Astrocyte of the cerebellum (primary cell): ENCODE measurements at regions not wholly inside any gene's neighbourhood (a gene's known extent, or its start where the extent isn't known, plus 50 kb on each side); places are given as distances from the start of the nearest gene placed in this dataset.
A peak's percentile ranks its signal among the peaks of the same experiment; 100 is the strongest.

ENCODE experiments used
- DNase-seq: peaks from one replicate; pipeline ENCODE4 v3.0.0-alpha.2; 2011; ENCODE audit warnings: low read depth
- H3K4me3 ChIP-seq: 2 replicates; pipeline ENCODE4 v1.5.1; 2011; ENCODE audit warnings: mild to moderate bottlenecking, low read depth, low read length, moderate library complexity
- in situ Hi-C: cut with HindIII; loops from 2 replicates; pipeline ENCODE4 v1.10.0; 2017; ENCODE audit warnings: low sequenced_read_pairs
- TF ChIP-seq, protein P1 (sequence below): IDR thresholded peaks from 2 replicates; pipeline ENCODE4 v1.5.1; 2012; ENCODE audit warnings: low read length, low read depth, moderate library complexity, mild to moderate bottlenecking; ENCODE audit errors: missing control alignments

DNA sequence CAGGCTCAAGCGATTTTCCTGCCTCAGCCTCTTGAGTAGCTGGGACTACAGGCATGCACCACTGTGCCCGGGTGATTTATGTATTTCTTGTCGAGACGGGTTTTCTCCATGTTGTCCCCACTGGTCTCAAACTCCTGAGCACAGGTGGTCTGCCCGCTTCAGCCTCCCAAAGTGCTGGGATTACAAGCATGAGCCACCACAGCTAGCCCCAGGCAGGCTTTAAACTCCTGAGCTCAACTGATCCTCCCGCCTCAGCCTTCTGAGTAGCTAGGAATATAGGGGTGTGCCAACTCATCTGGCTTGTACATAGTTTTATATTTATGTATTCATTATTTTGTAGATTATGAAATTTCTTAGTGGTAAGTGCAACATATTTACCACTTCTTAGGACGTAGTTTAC lies 198.8 kb upstream of the MCTP2 start:
- H3K4me3 ChIP-seq: no peak overlapping the region
- TF ChIP-seq, protein P1, sequence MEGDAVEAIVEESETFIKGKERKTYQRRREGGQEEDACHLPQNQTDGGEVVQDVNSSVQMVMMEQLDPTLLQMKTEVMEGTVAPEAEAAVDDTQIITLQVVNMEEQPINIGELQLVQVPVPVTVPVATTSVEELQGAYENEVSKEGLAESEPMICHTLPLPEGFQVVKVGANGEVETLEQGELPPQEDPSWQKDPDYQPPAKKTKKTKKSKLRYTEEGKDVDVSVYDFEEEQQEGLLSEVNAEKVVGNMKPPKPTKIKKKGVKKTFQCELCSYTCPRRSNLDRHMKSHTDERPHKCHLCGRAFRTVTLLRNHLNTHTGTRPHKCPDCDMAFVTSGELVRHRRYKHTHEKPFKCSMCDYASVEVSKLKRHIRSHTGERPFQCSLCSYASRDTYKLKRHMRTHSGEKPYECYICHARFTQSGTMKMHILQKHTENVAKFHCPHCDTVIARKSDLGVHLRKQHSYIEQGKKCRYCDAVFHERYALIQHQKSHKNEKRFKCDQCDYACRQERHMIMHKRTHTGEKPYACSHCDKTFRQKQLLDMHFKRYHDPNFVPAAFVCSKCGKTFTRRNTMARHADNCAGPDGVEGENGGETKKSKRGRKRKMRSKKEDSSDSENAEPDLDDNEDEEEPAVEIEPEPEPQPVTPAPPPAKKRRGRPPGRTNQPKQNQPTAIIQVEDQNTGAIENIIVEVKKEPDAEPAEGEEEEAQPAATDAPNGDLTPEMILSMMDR: no peak
- in situ Hi-C loops: no loop called here
- DNase-seq: no peak

DNA sequence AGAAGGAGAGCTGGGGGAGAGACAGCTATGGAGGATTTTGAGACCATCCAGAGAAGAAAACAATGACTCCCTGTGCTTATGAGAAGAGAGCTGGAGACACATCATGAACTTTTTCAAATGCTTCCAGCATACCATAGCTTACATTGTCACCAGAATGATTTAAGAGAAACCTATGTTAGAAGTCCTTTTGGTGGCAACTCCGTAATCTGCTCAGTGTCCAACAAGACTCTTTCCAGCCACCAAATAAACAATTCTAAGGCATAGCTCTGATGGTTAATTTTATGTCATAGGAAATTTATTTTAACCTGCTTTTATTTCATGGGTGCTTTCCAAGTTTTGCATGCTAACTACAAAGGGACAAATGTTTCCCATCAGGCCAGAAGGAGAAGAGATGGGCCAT lies 200.3 kb upstream of the MCTP2 start:
- TF ChIP-seq, protein P1: no peak
- H3K4me3 ChIP-seq: no peak overlapping the region
- in situ Hi-C loops: no loop called here
- DNase-seq: no peak

DNA sequence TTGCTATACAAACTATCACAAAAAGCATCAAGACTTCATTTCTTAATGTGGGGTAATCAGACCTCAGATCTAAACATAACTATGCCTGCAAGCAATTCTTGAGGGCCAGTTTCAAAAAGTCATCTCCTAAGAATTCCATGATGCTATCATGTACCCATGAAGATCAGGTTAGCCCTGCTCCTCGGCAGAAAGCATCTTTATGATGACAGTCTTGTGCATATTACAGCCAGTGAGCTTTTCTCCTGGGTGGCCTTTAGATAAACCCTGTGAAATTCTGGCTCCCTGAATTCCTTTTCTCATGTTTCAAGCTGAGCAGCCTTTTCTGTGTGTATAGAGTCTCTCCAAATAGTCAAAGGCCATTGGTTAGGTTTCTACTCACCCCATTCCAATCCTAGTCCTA lies 201.9 kb upstream of the MCTP2 start:
- TF ChIP-seq, protein P1: no peak
- no peak overlapping the region for H3K4me3 ChIP-seq
- DNase-seq: peak; percentile 48
- in situ Hi-C loops: no loop called here

DNA sequence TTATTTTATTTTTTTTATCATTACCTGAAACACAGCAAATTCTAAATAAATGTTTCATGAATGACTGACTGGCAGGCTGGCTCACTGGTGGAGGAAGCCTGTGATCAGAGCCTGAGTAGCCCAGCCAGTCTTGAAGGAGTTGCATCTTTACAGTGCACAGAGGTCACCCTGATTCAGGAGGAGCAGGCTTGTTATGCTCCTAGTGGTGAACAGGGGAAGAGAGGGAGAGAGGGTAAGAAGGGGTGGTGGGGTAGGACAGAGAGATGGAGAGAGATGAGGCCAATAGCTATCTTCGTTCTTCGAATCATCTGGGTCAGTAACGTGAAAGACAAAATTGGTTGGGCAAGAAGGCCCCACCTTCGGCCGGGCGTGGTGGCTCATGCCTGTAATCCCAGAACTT lies 202.6 kb upstream of the MCTP2 start:
- TF ChIP-seq, protein P1: no peak
- DNase-seq: no peak
- H3K4me3 ChIP-seq: no peak overlapping the region
- in situ Hi-C loops: no loop called here

DNA sequence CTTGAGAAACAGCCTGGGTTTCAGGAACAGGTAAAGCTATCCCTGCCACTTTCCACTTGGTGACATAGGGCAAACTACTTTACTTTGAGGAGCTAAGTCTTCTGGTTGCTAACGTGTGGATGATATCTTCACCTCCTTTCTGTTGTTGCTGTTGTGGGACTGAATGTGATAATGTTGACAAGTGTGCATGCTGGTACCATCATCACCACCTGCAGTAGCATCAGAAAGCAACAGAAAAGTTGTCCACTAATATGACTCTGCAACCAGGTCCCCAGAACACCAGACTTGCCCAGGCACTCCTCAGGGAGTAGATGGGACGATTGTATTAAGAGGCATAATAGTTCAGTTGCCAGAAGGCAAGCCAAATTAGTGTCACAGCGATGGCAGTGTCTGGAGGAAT lies 203.2 kb upstream of the MCTP2 start:
- in situ Hi-C loops: no loop called here
- H3K4me3 ChIP-seq: no peak overlapping the region
- TF ChIP-seq, protein P1: no peak
- DNase-seq: no peak

DNA sequence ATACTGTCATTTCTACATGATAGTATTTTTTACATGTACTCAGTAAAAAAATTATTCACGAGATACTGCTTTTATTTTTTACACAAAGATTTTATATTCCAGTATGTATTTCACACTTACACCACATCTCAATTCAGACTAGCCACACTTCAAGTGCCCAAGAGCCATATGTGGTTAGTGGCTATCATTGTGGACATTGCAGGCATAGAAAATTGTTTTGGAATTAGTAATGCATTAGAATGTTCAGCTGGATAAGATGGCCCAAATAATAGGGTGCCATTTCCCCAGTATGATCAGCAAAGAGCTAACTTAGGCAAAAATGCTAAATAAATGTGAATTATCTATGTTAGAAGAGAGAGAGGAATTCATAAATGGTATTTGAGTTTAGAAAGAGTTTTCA lies 203.8 kb upstream of the MCTP2 start:
- TF ChIP-seq, protein P1: no peak
- DNase-seq: no peak
- in situ Hi-C loops: no loop called here
- H3K4me3 ChIP-seq: no peak overlapping the region
